ENCODE measurements at regions not wholly inside any gene's neighbourhood (a gene's known extent, or its start where the extent isn't known, plus 50 kb on each side); places are given as distances from the start of the nearest gene placed in this dataset.

DNA sequence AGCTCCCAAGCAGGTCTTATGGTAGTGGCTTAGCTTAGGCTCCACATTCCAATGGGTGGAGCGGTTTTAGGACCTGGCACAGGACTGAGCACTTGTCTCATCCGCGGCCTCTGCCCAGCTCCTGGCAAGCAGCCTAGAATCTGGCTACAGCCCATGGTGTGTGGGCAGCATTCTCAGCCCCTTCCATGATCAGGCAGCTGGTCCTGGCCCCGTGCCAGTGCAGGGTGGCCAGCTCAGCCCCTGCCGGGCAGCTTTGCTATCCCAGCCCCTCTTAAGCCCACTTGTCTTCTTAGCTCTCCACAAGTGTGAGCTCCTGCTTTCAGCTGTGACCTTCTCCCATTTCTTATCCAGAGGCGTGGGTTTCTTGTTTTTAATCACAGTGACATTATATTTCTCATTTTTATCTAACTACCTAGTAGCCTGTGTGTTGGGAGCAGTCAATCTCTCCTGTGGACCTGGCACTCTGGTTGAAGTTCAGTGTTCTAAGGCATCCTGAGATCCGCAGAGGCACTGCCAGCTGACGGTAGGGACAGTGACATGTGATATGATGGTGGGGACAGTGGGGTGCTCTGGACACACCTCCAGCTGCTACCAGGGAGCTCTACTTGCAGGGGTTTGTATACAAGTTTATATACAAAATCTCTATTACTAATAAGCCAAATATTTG lies 84.5 kb upstream of the PRNP start:
- H3K27ac ChIP-seq (ENCODE audit: low read depth, low read length) = no peak overlapping the region

DNA sequence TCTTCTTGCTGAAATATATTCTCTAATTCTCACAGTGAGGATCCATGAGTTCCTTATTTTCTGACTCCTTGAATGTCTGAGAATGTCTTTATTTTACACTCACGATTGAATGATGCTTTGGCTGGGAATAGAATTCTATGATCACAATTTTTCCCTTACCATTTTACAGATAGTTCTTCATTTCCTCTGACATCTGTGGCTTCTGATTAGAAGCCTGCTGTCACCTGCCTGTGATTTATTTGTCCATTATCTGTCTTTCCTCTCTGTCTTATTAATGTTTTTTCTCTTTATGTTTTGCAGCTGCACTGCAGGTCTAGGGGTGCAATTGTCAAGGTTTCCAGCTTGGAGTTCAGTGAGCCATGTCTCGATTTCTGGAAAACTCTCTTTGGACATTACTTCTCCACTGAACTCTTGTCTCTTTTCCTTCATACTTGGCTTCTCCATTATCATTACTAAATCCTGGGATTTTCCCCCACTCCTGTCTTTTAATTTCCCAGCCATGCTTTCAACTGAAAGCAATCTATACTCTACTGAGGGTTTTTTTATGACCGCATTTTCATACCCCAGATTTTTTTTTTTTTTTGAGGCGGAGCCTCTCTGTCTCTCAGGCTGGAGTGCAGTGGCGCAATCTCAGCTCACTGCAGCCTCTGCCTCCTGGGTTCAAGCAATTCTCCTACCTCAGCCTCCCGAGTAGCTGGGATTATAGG lies 85.8 kb upstream of the PRNP start:
- H3K9ac ChIP-seq (ENCODE audit: low read depth, low read length) = no peak overlapping the region
- no peaks in the 10 kb centered on the region for H3K9me3 ChIP-seq (ENCODE audit: control insufficient read depth, insufficient read depth, low read length)
- no peak overlapping the region for H3K4me3 ChIP-seq (ENCODE audit: low read depth, low read length)
- no peaks in the 10 kb centered on the region for H3K4me1 ChIP-seq (ENCODE audit: control insufficient read depth, insufficient read depth, low read length)
- no peaks in the 10 kb centered on the region for H3K36me3 ChIP-seq (ENCODE audit: control insufficient read depth, insufficient read depth, low read length)
- H3K27ac ChIP-seq (ENCODE audit: low read depth, low read length) = no peak overlapping the region
- no peaks in the 10 kb centered on the region for H3K27me3 ChIP-seq (ENCODE audit: control insufficient read depth, insufficient read depth, low read length)

More for the DNA sequence above, 84.5 kb upstream of the PRNP start:
- Histone ChIP-seq H3K4me1 (ENCODE audit: control insufficient read depth, insufficient read depth, low read length) (no peaks in the 10 kb centered on the region), H3K36me3 (ENCODE audit: control insufficient read depth, insufficient read depth, low read length) (no peaks in the 10 kb centered on the region), H3K4me3 (ENCODE audit: low read depth, low read length) (no peak overlapping the region), H3K27me3 (ENCODE audit: control insufficient read depth, insufficient read depth, low read length) (no peaks in the 10 kb centered on the region), H3K9me3 (ENCODE audit: control insufficient read depth, insufficient read depth, low read length) (no peaks in the 10 kb centered on the region), H3K9ac (ENCODE audit: low read depth, low read length) (no peak overlapping the region)

DNA sequence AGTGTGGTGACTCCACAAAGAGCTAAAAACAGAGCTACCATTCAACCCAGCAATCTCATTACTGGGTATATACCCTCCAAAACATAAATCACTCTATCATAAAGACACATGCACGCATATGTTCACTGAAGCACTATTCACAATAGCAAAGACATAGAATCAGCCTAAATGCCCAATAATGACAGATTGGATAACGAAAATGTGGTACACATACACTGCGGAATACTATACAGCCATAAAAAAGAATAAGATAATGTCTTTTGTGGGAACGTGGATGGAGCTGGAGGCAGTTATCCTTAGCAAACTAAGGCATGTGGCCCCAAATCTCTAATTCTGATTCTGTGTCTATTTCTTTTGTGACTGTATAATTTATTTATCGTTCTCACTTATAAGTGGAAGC lies 89.0 kb upstream of the PRNP start:
- no peaks in the 10 kb centered on the region for H3K9me3 ChIP-seq (ENCODE audit: control insufficient read depth, insufficient read depth, low read length)
- 0 out of 2 replicates have a peak, but pooled peaks cover under 1% of the 10 kb centered on the region for H3K4me1 ChIP-seq (ENCODE audit: control insufficient read depth, insufficient read depth, low read length)
- H3K27ac ChIP-seq (ENCODE audit: low read depth, low read length) = no peak overlapping the region
- no peak overlapping the region for H3K9ac ChIP-seq (ENCODE audit: low read depth, low read length)
- peaks cover 6% of the 10 kb centered on the region; the same call in 1 of the 2 replicates for H3K27me3 ChIP-seq (ENCODE audit: control insufficient read depth, insufficient read depth, low read length)
- H3K36me3 ChIP-seq (ENCODE audit: control insufficient read depth, insufficient read depth, low read length) = no peaks in the 10 kb centered on the region
- no peak overlapping the region for H3K4me3 ChIP-seq (ENCODE audit: low read depth, low read length)

DNA sequence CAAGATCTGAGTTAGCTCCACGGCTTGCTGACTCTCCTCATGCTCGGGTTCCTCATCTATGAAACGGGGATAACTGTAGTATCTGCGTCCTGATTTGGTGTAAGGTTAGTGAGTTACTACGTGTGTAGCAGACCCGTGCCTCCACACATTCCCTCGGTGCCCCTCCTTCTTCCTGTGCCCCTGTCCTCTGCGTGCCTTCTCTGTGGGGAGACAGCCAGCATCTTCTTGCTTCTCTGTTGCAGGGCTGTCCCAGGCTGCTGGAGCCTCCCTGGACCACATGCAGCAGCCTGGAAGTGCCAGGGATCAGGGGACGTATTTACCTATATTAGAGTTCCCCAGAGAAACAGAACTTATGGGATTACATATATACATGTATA lies 93.1 kb upstream of the PRNP start:
- H3K4me3 ChIP-seq (ENCODE audit: low read depth, low read length) = no peak overlapping the region
- H3K27me3 ChIP-seq (ENCODE audit: control insufficient read depth, insufficient read depth, low read length) = peaks cover 11% of the 10 kb centered on the region
- no peaks in the 10 kb centered on the region for H3K9me3 ChIP-seq (ENCODE audit: control insufficient read depth, insufficient read depth, low read length)
- H3K27ac ChIP-seq (ENCODE audit: low read depth, low read length) = no peak overlapping the region
- H3K9ac ChIP-seq (ENCODE audit: low read depth, low read length) = no peak overlapping the region
- 0 out of 2 replicates have a peak, but pooled peaks cover 4% of the 10 kb centered on the region for H3K4me1 ChIP-seq (ENCODE audit: control insufficient read depth, insufficient read depth, low read length)
- H3K36me3 ChIP-seq (ENCODE audit: control insufficient read depth, insufficient read depth, low read length) = no peaks in the 10 kb centered on the region

DNA sequence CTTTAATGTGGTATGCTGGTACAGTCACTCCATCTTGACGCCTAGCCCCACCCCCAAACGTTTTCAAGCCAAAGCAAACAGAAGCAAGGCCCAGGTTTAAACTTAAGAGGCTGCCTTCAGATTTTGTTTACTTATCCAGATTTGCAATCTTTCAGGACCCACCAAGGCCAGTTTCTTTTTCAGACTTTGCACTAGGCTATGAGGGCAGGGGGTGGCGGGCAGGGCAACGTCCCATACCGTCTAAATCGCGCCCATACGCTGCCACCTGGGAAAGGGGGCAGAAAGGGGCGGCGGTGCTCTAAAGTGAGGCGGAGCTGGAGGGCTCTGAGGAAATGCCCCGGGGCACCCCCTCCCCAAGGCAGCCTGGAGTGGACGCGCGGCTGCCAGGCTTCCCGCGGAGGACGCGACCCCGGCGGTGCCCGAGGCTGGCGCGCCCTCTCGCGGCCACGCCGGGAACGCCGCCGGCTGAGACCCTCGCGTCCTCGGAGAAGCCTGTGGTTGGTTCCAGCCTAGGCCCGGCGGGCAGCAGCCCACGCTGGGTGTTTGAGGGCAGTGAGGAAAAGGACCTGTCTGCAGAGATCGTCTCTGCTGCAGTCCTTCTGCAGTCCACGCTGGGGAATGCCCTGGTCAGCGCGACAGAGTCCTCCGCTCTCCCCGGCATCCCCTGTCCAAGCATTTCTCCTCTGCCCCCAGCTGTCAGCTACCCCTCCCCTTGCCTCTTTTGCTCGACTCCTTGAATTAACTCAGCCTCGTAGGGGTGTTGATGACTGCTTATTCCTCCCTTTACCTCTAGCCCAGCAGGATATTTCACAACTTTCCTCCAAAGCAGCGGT lies 93.7 kb upstream of the PRNP start:
- H3K4me1 ChIP-seq (ENCODE audit: control insufficient read depth, insufficient read depth, low read length) = 0 out of 2 replicates have a peak, but pooled peaks cover 4% of the 10 kb centered on the region
- no peak overlapping the region for H3K9ac ChIP-seq (ENCODE audit: low read depth, low read length)
- H3K4me3 ChIP-seq (ENCODE audit: low read depth, low read length) = peak overlapping the region; percentile 50
- H3K9me3 ChIP-seq (ENCODE audit: control insufficient read depth, insufficient read depth, low read length) = no peaks in the 10 kb centered on the region
- no peak overlapping the region for H3K27ac ChIP-seq (ENCODE audit: low read depth, low read length)
- peaks cover 11% of the 10 kb centered on the region for H3K27me3 ChIP-seq (ENCODE audit: control insufficient read depth, insufficient read depth, low read length)
- H3K36me3 ChIP-seq (ENCODE audit: control insufficient read depth, insufficient read depth, low read length) = no peaks in the 10 kb centered on the region

DNA sequence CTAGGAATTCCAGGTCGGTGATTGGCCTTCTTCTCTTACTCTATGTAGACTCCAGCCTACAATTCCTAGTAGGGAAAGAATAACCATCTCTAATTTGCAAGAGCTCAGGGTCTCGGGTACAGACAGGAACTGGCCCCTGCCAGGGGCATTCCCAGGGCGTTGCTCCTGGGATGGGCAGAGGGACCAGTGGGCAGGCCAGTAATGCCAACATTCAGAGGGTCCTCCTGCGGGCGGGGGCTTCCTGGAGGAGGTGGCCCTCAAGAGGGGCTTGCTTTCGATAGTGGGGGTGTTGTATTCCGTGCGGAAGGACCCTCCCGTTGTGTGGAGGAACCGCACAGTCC lies 94.3 kb upstream of the PRNP start:
- Histone ChIP-seq H3K27me3 (ENCODE audit: control insufficient read depth, insufficient read depth, low read length) (peaks cover 11% of the 10 kb centered on the region), H3K9me3 (ENCODE audit: control insufficient read depth, insufficient read depth, low read length) (no peaks in the 10 kb centered on the region), H3K4me1 (ENCODE audit: control insufficient read depth, insufficient read depth, low read length) (0 out of 2 replicates have a peak, but pooled peaks cover 4% of the 10 kb centered on the region), H3K27ac (ENCODE audit: low read depth, low read length) (no peak overlapping the region), H3K4me3 (ENCODE audit: low read depth, low read length) (peak overlapping the region; percentile 50; the same call in 1 of the 2 replicates), H3K36me3 (ENCODE audit: control insufficient read depth, insufficient read depth, low read length) (no peaks in the 10 kb centered on the region), H3K9ac (ENCODE audit: low read depth, low read length) (no peak overlapping the region)

DNA sequence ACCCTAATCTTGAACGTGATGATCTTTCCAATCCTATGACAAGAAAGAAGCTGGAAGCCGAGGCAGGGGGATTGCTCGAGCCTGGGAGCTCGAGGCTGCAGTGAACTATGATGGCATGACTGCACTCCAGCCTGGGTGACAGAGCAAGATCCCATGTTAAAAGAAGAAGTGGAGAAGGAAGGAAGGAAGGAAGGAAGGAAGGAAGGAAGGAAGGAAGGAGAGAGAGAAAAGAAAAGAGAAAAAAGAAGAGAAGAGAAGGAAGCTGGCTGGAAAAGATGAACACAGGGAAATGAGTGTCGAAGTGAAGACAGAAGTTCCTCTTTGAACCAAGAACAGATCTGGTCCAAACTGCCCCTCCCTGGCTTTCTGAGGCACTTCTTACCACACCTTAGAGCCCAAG lies 100.5 kb upstream of the PRNP start:
- no peak overlapping the region for H3K4me3 ChIP-seq (ENCODE audit: low read depth, low read length)
- H3K9me3 ChIP-seq (ENCODE audit: control insufficient read depth, insufficient read depth, low read length) = no peaks in the 10 kb centered on the region
- no peak overlapping the region for H3K27ac ChIP-seq (ENCODE audit: low read depth, low read length)
- H3K4me1 ChIP-seq (ENCODE audit: control insufficient read depth, insufficient read depth, low read length) = peaks cover 11% of the 10 kb centered on the region
- no peaks in the 10 kb centered on the region for H3K36me3 ChIP-seq (ENCODE audit: control insufficient read depth, insufficient read depth, low read length)
- peaks cover 13% of the 10 kb centered on the region for H3K27me3 ChIP-seq (ENCODE audit: control insufficient read depth, insufficient read depth, low read length)
- H3K9ac ChIP-seq (ENCODE audit: low read depth, low read length) = no peak overlapping the region

DNA sequence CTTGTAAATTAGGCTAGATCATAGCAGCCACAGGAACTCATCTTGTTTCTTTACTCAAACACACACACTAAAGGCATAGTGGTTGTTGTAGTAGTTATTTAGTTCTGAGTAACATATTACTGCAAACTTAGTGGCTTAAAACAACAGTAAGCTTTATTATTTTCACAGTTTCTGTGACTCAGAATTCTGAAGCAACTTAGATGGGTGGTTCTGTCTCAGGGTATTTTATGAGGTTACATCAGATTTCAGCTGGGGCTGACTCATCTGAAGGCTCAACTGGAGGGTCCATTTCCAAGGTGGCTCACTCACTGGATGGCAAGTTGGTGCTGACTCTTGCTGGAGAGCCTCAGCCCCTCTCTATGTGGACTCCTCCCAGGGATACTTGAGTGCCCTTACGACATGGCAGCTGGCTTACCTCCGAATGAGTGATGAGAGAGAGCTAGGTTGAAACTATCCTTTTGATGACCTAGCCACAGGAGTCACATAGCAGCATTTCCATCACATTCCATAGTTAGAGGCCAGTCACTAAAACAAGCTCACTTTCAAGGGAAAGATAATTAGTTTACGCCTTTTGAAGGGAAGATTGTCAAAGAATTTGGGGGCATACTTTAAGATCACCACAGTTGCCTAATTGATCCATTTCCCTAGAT lies 101.0 kb upstream of the PRNP start:
- no peak overlapping the region for H3K9ac ChIP-seq (ENCODE audit: low read depth, low read length)
- H3K4me3 ChIP-seq (ENCODE audit: low read depth, low read length) = no peak overlapping the region
- H3K36me3 ChIP-seq (ENCODE audit: control insufficient read depth, insufficient read depth, low read length) = no peaks in the 10 kb centered on the region
- H3K27ac ChIP-seq (ENCODE audit: low read depth, low read length) = no peak overlapping the region
- peaks cover 13% of the 10 kb centered on the region for H3K27me3 ChIP-seq (ENCODE audit: control insufficient read depth, insufficient read depth, low read length)
- H3K9me3 ChIP-seq (ENCODE audit: control insufficient read depth, insufficient read depth, low read length) = no peaks in the 10 kb centered on the region
- peaks cover 11% of the 10 kb centered on the region for H3K4me1 ChIP-seq (ENCODE audit: control insufficient read depth, insufficient read depth, low read length)

DNA sequence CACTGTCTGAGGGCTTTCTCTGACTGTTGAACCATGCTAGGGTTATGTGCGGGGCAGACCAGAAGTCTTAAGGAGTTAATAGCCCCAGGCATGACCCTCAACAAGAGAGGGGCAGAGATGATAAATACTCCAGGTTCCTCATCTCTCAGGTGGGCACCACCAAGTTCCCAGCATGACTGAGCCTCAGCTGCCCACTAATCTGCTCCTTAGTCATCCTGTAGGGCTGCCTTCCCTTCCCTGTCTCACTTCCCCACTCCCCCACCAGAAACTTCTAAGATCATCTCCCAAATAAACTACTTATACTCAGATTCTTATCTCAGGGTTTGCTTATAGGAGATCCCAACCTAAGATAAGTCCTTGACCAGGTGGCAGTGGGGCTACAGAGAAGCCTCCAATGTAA lies 101.7 kb upstream of the PRNP start:
- Histone ChIP-seq H3K9ac (ENCODE audit: low read depth, low read length) (no peak overlapping the region), H3K27me3 (ENCODE audit: control insufficient read depth, insufficient read depth, low read length) (peaks cover 13% of the 10 kb centered on the region), H3K4me3 (ENCODE audit: low read depth, low read length) (no peak overlapping the region), H3K4me1 (ENCODE audit: control insufficient read depth, insufficient read depth, low read length) (peaks cover 11% of the 10 kb centered on the region), H3K36me3 (ENCODE audit: control insufficient read depth, insufficient read depth, low read length) (no peaks in the 10 kb centered on the region), H3K27ac (ENCODE audit: low read depth, low read length) (no peak overlapping the region), H3K9me3 (ENCODE audit: control insufficient read depth, insufficient read depth, low read length) (no peaks in the 10 kb centered on the region)

DNA sequence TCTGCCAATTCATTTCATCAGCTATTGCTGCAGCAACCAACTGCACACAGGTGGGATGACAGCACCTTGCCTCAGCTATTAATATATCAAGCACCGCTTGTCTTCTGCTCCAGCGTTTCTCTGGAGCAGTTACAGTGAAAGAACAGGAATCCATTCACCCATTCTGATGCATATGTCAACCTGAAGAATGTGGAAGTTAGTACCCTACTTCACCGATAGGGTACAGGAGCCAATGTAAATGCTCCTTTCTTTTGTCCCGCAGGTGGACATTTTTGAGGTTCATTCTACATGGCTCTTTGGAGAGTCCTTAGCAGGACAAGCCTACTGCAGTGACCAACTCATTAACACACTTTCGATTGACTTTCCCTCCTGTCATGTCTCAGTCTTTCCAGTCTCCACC lies 104.4 kb upstream of the PRNP start:
- Histone ChIP-seq H3K27ac (ENCODE audit: low read depth, low read length) (no peak overlapping the region), H3K4me3 (ENCODE audit: low read depth, low read length) (no peak overlapping the region), H3K36me3 (ENCODE audit: control insufficient read depth, insufficient read depth, low read length) (no peaks in the 10 kb centered on the region), H3K4me1 (ENCODE audit: control insufficient read depth, insufficient read depth, low read length) (peaks cover 11% of the 10 kb centered on the region), H3K27me3 (ENCODE audit: control insufficient read depth, insufficient read depth, low read length) (peaks cover 13% of the 10 kb centered on the region), H3K9ac (ENCODE audit: low read depth, low read length) (no peak overlapping the region), H3K9me3 (ENCODE audit: control insufficient read depth, insufficient read depth, low read length) (no peaks in the 10 kb centered on the region)
